ENCODE measurements at regions not wholly inside any gene's neighbourhood (a gene's known extent, or its start where the extent isn't known, plus 50 kb on each side); places are given as distances from the start of the nearest gene placed in this dataset.

DNA sequence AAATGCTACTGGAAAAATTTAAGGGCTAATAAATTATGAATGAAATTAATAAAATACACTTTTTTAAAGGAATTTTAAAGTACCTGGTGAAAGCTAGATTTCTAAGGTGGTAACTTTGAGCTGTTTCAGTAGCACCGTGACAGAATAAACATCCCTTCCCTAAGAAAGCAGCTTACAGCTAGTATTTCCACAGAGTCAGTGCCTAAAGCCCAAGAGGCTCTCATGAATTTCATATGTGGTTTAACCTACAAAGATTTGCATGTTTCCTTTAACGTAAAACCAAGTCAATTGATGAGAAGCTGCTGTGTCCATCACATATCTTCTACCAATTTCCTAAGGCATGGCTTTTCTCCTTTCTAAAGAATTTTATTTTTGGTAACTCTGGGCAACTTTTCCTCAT lies 56.8 kb downstream of the IFNG start:
- DNase-seq (ENCODE audit: low read depth in 1 of 2, low spot score in 1 of 2), result no peak
- in situ Hi-C loops (cut with HindIII; ENCODE audit: low pct_unique_long_range_greater_than_20kb, low sequenced_read_pairs), result no loop called here
- no peak for TF ChIP-seq JUND (IDR thresholded peaks at IDR 0.05; ENCODE audit: low read depth)

DNA sequence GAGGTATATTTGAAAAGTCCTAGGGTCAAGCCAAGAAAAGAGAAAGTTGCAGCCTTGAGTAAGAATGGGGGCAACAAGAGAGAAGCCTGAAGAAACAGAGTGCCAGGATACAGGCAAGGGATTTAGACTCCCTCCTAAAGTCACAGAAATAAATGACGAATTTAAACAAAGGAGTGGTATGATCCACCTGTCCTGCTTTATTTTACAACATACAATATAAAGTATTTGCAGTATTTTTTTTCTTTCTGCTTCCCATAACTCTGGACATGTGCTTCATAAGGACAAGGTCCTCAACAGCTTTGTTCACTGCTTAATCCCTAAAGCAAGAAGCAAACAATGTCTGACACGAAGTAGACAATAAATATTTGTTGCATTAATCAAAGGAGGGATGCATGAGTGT lies 57.4 kb downstream of the IFNG start:
- in situ Hi-C loops (cut with HindIII; ENCODE audit: low pct_unique_long_range_greater_than_20kb, low sequenced_read_pairs), result no loop called here
- DNase-seq (ENCODE audit: low read depth in 1 of 2, low spot score in 1 of 2), result no peak
- no peak for TF ChIP-seq JUND (IDR thresholded peaks at IDR 0.05; ENCODE audit: low read depth)

GRCh38 chr12:68100241-68100640 lies 59.3 kb downstream of the IFNG start:
- in situ Hi-C loops (cut with HindIII; ENCODE audit: low pct_unique_long_range_greater_than_20kb, low sequenced_read_pairs), result no loop called here
- peak in 1 of 2 experiments; percentile 46 for DNase-seq (ENCODE audit: low read depth in 1 of 2, low spot score in 1 of 2)

GRCh38 chr12:68098939-68099338 lies 60.6 kb downstream of the IFNG start:
- TF ChIP-seq JUND (IDR thresholded peaks at IDR 0.05; ENCODE audit: low read depth), result no peak
- no peak for DNase-seq (ENCODE audit: low read depth in 1 of 2, low spot score in 1 of 2)
- in situ Hi-C loops (cut with HindIII; ENCODE audit: low pct_unique_long_range_greater_than_20kb, low sequenced_read_pairs), result no loop called here

More at GRCh38 chr12:68100241-68100640, 59.3 kb downstream of the IFNG start:
- TF ChIP-seq JUND (IDR thresholded peaks at IDR 0.05; ENCODE audit: low read depth), result no peak

GRCh38 chr12:68097386-68097785 lies 62.2 kb downstream of the IFNG start:
- in situ Hi-C loops (cut with HindIII; ENCODE audit: low pct_unique_long_range_greater_than_20kb, low sequenced_read_pairs), result no loop called here
- no peak for DNase-seq (ENCODE audit: low read depth in 1 of 2, low spot score in 1 of 2)
- no peak for TF ChIP-seq JUND (IDR thresholded peaks at IDR 0.05; ENCODE audit: low read depth)

DNA sequence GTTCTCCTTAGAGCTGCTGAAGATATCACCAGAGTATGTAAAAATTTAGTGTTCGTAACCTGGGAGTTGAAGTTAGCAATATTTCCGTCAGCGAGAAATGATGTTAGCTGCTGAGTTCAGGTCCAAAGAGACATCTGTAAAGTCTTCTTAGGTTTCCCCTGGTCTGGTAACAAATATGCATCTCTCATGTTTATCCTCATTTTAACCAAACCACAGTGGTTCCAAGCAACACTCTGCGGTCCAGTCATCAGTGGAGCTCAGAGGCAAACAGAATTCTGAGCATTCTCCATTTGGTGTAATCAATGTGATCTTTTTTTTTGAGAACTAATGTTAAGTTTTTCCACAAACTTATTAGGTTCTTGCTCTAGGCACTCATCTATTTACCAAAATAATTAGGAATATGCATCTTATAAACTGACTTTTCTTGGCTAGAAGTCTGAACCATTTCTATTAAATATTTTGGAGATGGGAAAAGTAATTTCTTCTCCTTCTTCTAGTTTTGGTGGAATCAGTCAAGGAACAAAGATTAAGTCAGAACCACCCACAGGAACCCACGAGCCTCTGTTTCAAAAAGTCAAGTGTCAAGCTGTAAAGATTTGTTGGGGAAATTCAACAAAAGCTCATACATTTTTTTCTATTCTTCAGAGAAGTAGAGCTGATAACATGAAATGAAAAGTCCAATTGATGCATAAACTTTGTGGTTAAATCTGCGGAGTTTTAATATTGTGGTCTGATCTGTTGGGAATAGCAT lies 64.7 kb downstream of the IFNG start:
- in situ Hi-C loops (cut with HindIII; ENCODE audit: low pct_unique_long_range_greater_than_20kb, low sequenced_read_pairs), result no loop called here
- no peak for TF ChIP-seq JUND (IDR thresholded peaks at IDR 0.05; ENCODE audit: low read depth)
- no peak for DNase-seq (ENCODE audit: low read depth in 1 of 2, low spot score in 1 of 2)

GRCh38 chr12:68094195-68094594 lies 65.3 kb downstream of the IFNG start:
- no peak for DNase-seq (ENCODE audit: low read depth in 1 of 2, low spot score in 1 of 2)
- in situ Hi-C loops (cut with HindIII; ENCODE audit: low pct_unique_long_range_greater_than_20kb, low sequenced_read_pairs), result no loop called here
- no peak for TF ChIP-seq JUND (IDR thresholded peaks at IDR 0.05; ENCODE audit: low read depth)

DNA sequence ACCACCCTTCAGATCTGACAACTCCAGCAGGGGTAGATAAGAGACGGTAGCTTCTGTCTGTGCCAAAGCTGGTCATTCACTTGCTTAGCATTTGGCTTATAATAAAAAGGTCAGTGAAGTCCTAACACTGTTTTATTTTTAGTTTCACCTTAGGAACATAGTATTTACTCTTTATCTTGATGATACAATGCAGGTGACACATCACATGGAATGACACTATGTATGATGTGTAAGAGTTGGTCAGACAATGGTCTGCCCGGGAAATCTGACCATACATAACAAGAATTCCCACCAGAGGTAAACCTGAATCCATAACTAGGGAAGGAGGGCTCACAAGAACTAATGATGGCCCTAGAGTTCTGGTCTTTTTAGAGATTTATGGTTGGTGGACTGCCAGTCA lies 66.6 kb downstream of the IFNG start:
- DNase-seq (ENCODE audit: low read depth in 1 of 2, low spot score in 1 of 2), result no peak
- TF ChIP-seq JUND (IDR thresholded peaks at IDR 0.05; ENCODE audit: low read depth), result no peak
- in situ Hi-C loops (cut with HindIII; ENCODE audit: low pct_unique_long_range_greater_than_20kb, low sequenced_read_pairs), result no loop called here

DNA sequence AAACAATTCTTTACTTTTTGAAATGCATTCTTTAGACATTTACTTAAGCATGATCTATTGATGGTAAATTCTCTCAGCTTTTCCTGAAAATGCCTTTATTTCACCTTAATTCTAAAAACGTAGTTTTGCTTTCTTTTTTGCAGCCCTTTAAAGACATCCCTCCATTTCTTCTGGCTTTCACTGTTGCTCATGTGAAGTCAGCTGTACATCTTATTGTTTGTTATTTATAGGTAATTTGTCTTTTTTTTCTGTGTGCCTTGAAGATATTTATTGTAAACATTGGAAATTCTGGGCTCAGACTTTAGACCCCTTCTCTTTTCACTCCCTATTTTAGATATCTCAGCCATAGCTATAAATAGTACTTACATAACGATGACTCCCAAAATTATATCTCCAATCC lies 70.4 kb downstream of the IFNG start:
- in situ Hi-C loops (cut with HindIII; ENCODE audit: low pct_unique_long_range_greater_than_20kb, low sequenced_read_pairs), result no loop called here
- no peak for DNase-seq (ENCODE audit: low read depth in 1 of 2, low spot score in 1 of 2)
- no peak for TF ChIP-seq JUND (IDR thresholded peaks at IDR 0.05; ENCODE audit: low read depth)

GRCh38 chr12:68086019-68086603 lies 73.4 kb downstream of the IFNG start:
- in situ Hi-C loops (cut with HindIII; ENCODE audit: low pct_unique_long_range_greater_than_20kb, low sequenced_read_pairs), result no loop called here
- no peak for TF ChIP-seq JUND (IDR thresholded peaks at IDR 0.05; ENCODE audit: low read depth)
- no peak for DNase-seq (ENCODE audit: low read depth in 1 of 2, low spot score in 1 of 2)

DNA sequence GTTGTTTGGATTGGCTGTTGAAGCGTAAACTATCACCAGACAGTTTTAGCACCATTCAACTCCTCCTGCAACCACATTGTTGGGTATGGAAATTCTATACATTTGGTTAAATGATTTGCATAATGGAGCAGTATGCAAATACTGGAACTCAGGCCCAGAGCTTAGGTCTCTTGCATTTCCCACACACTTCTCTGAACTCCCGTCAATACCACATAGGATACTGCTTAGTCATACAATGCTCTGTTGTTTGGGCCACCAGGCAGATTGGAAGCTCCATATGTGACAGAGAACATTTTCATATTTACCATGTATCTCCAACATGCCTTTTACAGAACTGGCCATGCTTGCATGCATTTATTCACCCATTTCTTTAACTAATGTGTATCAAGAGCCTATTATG lies 78.0 kb downstream of the IFNG start:
- TF ChIP-seq JUND (IDR thresholded peaks at IDR 0.05; ENCODE audit: low read depth), result no peak
- no peak for DNase-seq (ENCODE audit: low read depth in 1 of 2, low spot score in 1 of 2)
- in situ Hi-C loops (cut with HindIII; ENCODE audit: low pct_unique_long_range_greater_than_20kb, low sequenced_read_pairs), result no loop called here

- no peak for DNase-seq (ENCODE audit: low read depth in 1 of 2, low spot score in 1 of 2)
- no peak for TF ChIP-seq JUND (IDR thresholded peaks at IDR 0.05; ENCODE audit: low read depth)
- in situ Hi-C loops (cut with HindIII; ENCODE audit: low pct_unique_long_range_greater_than_20kb, low sequenced_read_pairs), result no loop called here
These were observed 79.0 kb downstream of the IFNG start for GRCh38 chr12:68080577-68080976.

- in situ Hi-C loops (cut with HindIII; ENCODE audit: low pct_unique_long_range_greater_than_20kb, low sequenced_read_pairs), result no loop called here
- no peak for TF ChIP-seq JUND (IDR thresholded peaks at IDR 0.05; ENCODE audit: low read depth)
- no peak for DNase-seq (ENCODE audit: low read depth in 1 of 2, low spot score in 1 of 2)
These were observed 80.8 kb downstream of the IFNG start for GRCh38 chr12:68078737-68079136.

DNA sequence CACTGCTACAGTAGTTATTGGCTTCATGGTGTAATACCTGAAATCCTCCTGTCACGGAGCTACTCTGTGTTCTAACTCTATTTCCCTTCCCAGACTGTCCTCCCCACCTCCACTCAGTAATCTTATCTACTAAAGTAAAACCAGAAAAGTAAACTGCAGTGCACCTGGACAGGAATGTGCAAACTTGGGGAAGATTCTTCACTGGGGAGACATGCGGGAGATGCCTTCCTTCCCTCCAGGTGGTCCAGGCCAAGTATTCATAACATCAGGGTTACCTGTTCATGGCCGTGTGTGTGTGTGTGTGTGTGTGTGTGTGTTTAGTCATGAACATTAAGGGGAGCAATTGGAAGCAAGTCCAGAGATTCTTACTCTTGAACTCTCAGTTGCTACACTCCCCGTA lies 84.1 kb downstream of the IFNG start:
- in situ Hi-C loops (cut with HindIII; ENCODE audit: low pct_unique_long_range_greater_than_20kb, low sequenced_read_pairs), result no loop called here
- DNase-seq (ENCODE audit: low read depth in 1 of 2, low spot score in 1 of 2), result no peak
- no peak for TF ChIP-seq JUND (IDR thresholded peaks at IDR 0.05; ENCODE audit: low read depth)

Measured in T47D (cell line).